K562 (cell line): ENCODE measurements at regions not wholly inside any gene's neighbourhood (a gene's known extent, or its start where the extent isn't known, plus 50 kb on each side); places are given as distances from the start of the nearest gene placed in this dataset.

ENCODE experiments used
- ATF4 ChIP-seq: fragments of 450-650 bp; formaldehyde crosslinking; IDR thresholded peaks from 2 replicates; pipeline ENCODE4 v1.4.0; 2022; ENCODE audit warnings: mild to moderate bottlenecking, moderate library complexity
- BCL6 ChIP-seq: fragments of 250-450 bp; sonication (Bioruptor Pico); IDR thresholded peaks from 2 replicates; pipeline ENCODE4 v1.4.0; 2020
- NFYB ChIP-seq: IDR thresholded peaks from 2 replicates; pipeline ENCODE4 v1.6.1; 2011; ENCODE audit warnings: mild to moderate bottlenecking, moderate library complexity; ENCODE audit not compliant: insufficient read length; ENCODE audit errors: extremely low read depth
- RB1 ChIP-seq: fragments of 450-650 bp; IDR thresholded peaks from 2 replicates; pipeline ENCODE4 v1.6.1; 2017; ENCODE audit warnings: low read depth, mild to moderate bottlenecking
- RREB1 ChIP-seq: fragments of 250-450 bp; sonication (Bioruptor Pico); IDR thresholded peaks from 2 replicates; pipeline ENCODE4 v1.4.0; 2020
- SIN3B ChIP-seq: fragments of 450-650 bp; IDR thresholded peaks from 2 replicates; pipeline ENCODE4 v1.6.1; 2017; ENCODE audit warnings: low read depth, mild to moderate bottlenecking, moderate library complexity
- SRSF9 ChIP-seq: fragments of 200-400 bp; formaldehyde crosslinking; IDR thresholded peaks from 2 replicates; pipeline ENCODE4 v1.6.1; 2017; ENCODE audit warnings: low read depth, low read length, borderline replicate concordance
- ZNF280A ChIP-seq: fragments of 450-650 bp; IDR thresholded peaks from 2 replicates; pipeline ENCODE4 v1.6.1; 2018; ENCODE audit warnings: mild to moderate bottlenecking, low read depth; ENCODE audit not compliant: partially characterized antibody
- ZNF398 ChIP-seq: fragments of 250-450 bp; sonication (Bioruptor Pico); IDR thresholded peaks from 2 replicates; pipeline ENCODE4 v1.8.0; 2021; ENCODE audit warnings: moderate library complexity, mild to moderate bottlenecking, inconsistent platforms
- ZNF740 ChIP-seq, 3 experiments: fragments of 200-800 bp in 1 of 3; sonication (Bioruptor generic) in 1 of 3; sonication (generic) in 1 of 3; formaldehyde crosslinking in 1 of 3; IDR thresholded peaks; 2 replicates each; pipeline versions ENCODE4 v1.6.1 to v1.8.0; 2016 to 2022; ENCODE audit warnings: mild to moderate bottlenecking in 2 of 3, missing compliant biosample characterization in 2 of 3, missing genetic modification characterization in 2 of 3, missing genetic modification reagents in 1 of 3

GRCh38 chr15:58352026-58352929 lies 79.5 kb upstream of the LIPC start (continued):
- TF ChIP-seq ZNF398 (CRISPR knock-in tag), result peak; percentile 73
- no peak for TF ChIP-seq NFYB
- TF ChIP-seq ZNF280A, result no peak
- peak; percentile 99 for TF ChIP-seq RREB1 (CRISPR knock-in tag)
- no peak for TF ChIP-seq SRSF9
- no peak for TF ChIP-seq ZNF740 (CRISPR knock-in tag; IDR thresholded peaks at IDR 0.05)
- peak in 1 of 2 experiments; percentile 93; a peak in 2 of 4 replicates for TF ChIP-seq ZNF740 (tag; IDR thresholded peaks at IDR 0.05)
- peak; percentile 92 for TF ChIP-seq BCL6 (CRISPR knock-in tag)
- TF ChIP-seq RB1, result no peak
- TF ChIP-seq ATF4 (CRISPR knock-in tag), result peak; percentile 76
- no peak for TF ChIP-seq SIN3B
